Stimulated activated CD8-positive, alpha-beta memory T cell treated with anti-CD3 and anti-CD28 coated beads, Interleukin-2, amount 100 ng/mL, for 48 hours (primary cell): ENCODE measurements at regions not wholly inside any gene's neighbourhood (a gene's known extent, or its start where the extent isn't known, plus 50 kb on each side); places are given as distances from the start of the nearest gene placed in this dataset.
"Not testable (repeated sequence)": the region's sequence is repeated elsewhere in the genome, so short reads cannot be mapped to it uniquely, and the experiment has no call there.

Source experiments
- DNase-seq, 2 donors: peaks; one replicate each; pipeline ENCODE4 v3.0.0-alpha.2; 2020; ENCODE audit warnings: low read depth in 2 of 2

- no peak for DNase-seq
Measured at GRCh38 chr3:171981271-171981605, 58.1 kb upstream of the FNDC3B start.

GRCh38 chr3:171982828-171983227 is 56.5 kb upstream of the FNDC3B start:
- DNase-seq: no peak

GRCh38 chr3:171983685-171984084 is 55.7 kb upstream of the FNDC3B start:
- not testable (repeated sequence) for DNase-seq

- DNase-seq: no peak
Measured at GRCh38 chr3:171984883-171985282, 54.5 kb upstream of the FNDC3B start.

- no peak for DNase-seq
Measured at GRCh38 chr3:171986176-171986575, 53.2 kb upstream of the FNDC3B start.

GRCh38 chr3:171986757-171987518 is 52.4 kb upstream of the FNDC3B start:
- no peak for DNase-seq
